Pancreas (tissue), 10 donors: ENCODE measurements at regions not wholly inside any gene's neighbourhood (a gene's known extent, or its start where the extent isn't known, plus 50 kb on each side); places are given as distances from the start of the nearest gene placed in this dataset.
A peak's percentile ranks its signal among the peaks of the same experiment; 100 is the strongest.

Source experiments
- ATAC-seq, 4 donors: fragments of 200-7000 bp; cut with Tn5 transposase; one replicate each; pipeline versions ENCODE4 v1.8.0 to v1.9.1; 2020; ENCODE audit warnings: mild to moderate bottlenecking in 4 of 4, moderate library complexity in 4 of 4
- DNase-seq, 6 donors: peaks; one replicate each; pipeline ENCODE4 v3.0.0-alpha.2; 2020
- FAIRE-seq: peaks from 2 replicates; lab custom pipeline; 2012; peaks lifted over from hg19 to GRCh38; lab: Jason Lieb, UNC
- H3K27ac ChIP-seq, 4 donors: fragments of 200-600 bp; sonication (generic); 1 replicate in 3 of 4; 2 replicates in 1 of 4; pipeline versions ENCODE4 v1.5.0 to v1.8.0; 2020
- H3K27me3 ChIP-seq, 4 donors: fragments of 200-600 bp; one replicate each; pipeline ENCODE4 v1.8.0; 2021
- H3K36me3 ChIP-seq, 3 donors: fragments of 200-600 bp; sonication (generic) in 1 of 3; one replicate each; pipeline versions ENCODE4 v1.5.0 to v1.8.0; 2020 to 2021
- H3K4me1 ChIP-seq, 3 donors: fragments of 200-600 bp; one replicate each; pipeline ENCODE4 v1.8.0; 2021
- H3K4me3 ChIP-seq, 4 donors: fragments of 200-600 bp; sonication (generic) in 2 of 4; one replicate each; pipeline versions ENCODE4 v1.5.0 to v1.8.0; 2020 to 2021
- H3K9me3 ChIP-seq, 4 donors: fragments of 200-600 bp; one replicate each; pipeline ENCODE4 v1.8.0; 2021
- WGBS, 2 donors: extraction: QIAGEN DNeasy Blood & Tissue Kit; methylation state at CpG; one replicate each; pipeline ENCODE4 v1.1.7; 2013; 5-methylcytosine and 5-hydroxymethylcytosine counted together
- intact Hi-C, 3 donors: fragments of 100-400 bp; cut with DNase I; formaldehyde crosslinking; loops; one replicate each; pipeline versions ENCODE4 v1.11.1 to v1.14.2; 2022
- TF ChIP-seq, protein P1 (sequence below), 4 donors: fragments of 200-600 bp; sonication (generic) in 3 of 4; IDR thresholded peaks; one replicate each; pipeline versions ENCODE4 v1.5.0 to v1.8.0; 2021; ENCODE audit warnings: antibody characterized with exemption in 4 of 4
- donor health status: healthy with polysubstance abuse.
- donor health status: DM: no; HTN: no; CAD: no; lungs with moderate emphysema.
- donor health status: DM: no; HTN: no; CAD: no.
- donor health status: control.
- donor health status: control.
- donor health status: Bipolar disorder and iron deficiency.
- donor health status: DM: yes; HTN: yes; CAD: no.
- donor health status: DM: no; HTN: no; CAD: no.
- donor health status: DM: no; HTN: no; CAD: no.
- donor health status: DM: yes; HTN: yes; CAD: no.

- no peaks in the 10 kb centered on the region for H3K36me3 ChIP-seq
- no peak for FAIRE-seq
- H3K4me3 ChIP-seq, result no peak overlapping the region
- no peaks in the 10 kb centered on the region for H3K9me3 ChIP-seq
- DNase-seq, result no peak
- peaks cover 0 to 4% (median 3%) of the 10 kb centered on the region in 3 donors for H3K4me1 ChIP-seq
- intact Hi-C loops, result no loop called here
- no peak overlapping the region for H3K27ac ChIP-seq
- no peak for ATAC-seq
- TF ChIP-seq, protein P1, sequence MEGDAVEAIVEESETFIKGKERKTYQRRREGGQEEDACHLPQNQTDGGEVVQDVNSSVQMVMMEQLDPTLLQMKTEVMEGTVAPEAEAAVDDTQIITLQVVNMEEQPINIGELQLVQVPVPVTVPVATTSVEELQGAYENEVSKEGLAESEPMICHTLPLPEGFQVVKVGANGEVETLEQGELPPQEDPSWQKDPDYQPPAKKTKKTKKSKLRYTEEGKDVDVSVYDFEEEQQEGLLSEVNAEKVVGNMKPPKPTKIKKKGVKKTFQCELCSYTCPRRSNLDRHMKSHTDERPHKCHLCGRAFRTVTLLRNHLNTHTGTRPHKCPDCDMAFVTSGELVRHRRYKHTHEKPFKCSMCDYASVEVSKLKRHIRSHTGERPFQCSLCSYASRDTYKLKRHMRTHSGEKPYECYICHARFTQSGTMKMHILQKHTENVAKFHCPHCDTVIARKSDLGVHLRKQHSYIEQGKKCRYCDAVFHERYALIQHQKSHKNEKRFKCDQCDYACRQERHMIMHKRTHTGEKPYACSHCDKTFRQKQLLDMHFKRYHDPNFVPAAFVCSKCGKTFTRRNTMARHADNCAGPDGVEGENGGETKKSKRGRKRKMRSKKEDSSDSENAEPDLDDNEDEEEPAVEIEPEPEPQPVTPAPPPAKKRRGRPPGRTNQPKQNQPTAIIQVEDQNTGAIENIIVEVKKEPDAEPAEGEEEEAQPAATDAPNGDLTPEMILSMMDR (IDR thresholded peaks at IDR 0.05), result no peak
- no peaks in the 10 kb centered on the region for H3K27me3 ChIP-seq
- WGBS, 2 donors, result 86 to 91% methylated on average over 6 of the region's 6 CpGs
Observed at GRCh38 chr2:236887531-236887930, 198.2 kb upstream of the COPS8 start.

DNA sequence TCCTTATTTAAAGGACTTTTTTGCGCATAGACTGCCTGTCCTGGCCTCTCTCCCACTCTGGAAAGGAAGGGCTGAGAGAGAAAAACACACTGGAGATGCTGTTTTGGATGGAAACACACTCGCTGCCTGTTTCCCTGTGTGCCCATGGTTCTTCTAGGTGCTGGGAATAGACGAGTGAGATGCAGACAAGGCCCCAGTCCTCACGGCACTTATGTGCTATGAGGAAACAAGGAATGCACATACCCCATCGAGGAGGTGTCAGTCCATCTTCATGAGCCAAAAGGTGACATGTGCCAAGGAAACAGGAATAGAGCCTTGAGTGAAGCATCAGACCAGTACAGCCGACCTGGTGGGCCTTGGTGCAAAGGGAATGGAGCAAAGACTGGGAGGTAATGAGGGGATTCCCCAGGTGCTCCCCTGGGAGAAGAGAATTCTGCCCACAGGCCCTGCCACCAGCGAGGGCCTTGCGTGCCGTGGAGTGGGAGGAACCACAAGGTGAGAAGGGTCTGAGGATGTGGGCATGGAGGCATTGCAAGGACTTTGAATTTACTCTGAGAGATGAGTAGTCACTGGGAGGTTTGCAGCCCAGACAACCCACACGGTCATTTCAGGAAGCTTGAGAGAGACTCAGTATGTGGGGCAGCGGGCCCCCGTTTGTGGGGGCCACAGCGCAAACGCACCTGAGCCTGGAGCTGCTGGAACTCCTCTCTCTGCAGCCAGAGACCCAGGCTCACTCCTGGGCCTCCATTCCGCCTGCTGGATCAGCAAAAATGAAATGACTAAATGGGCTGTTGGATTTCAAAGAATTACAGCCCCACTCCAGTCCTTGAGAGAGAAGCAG lies 197.5 kb upstream of the COPS8 start:
- ATAC-seq, result no peak
- TF ChIP-seq, protein P1 (IDR thresholded peaks at IDR 0.05), result no peak
- no peak for FAIRE-seq
- 90 to 93% methylated on average over 15 of the region's 15 CpGs for WGBS, 2 donors
- Histone ChIP-seq H3K4me1 (peaks cover 0 to 4% (median 3%) of the 10 kb centered on the region in 3 donors), H3K4me3 (no peak overlapping the region), H3K36me3 (no peaks in the 10 kb centered on the region), H3K27me3 (no peaks in the 10 kb centered on the region), H3K9me3 (no peaks in the 10 kb centered on the region), H3K27ac (peak overlapping the region in 2 of 4 donors; percentile 12 to 57)
- no peak for DNase-seq
- intact Hi-C loops, result no loop called here

GRCh38 chr2:236888794-236889780 lies 196.6 kb upstream of the COPS8 start:
- TF ChIP-seq, protein P1 (IDR thresholded peaks at IDR 0.05), result no peak
- Histone ChIP-seq H3K4me3 (no peak overlapping the region), H3K4me1 (peaks cover 0 to 4% (median 3%) of the 10 kb centered on the region in 3 donors), H3K27ac (peak overlapping the region in 2 of 4 donors; percentile 12 to 57), H3K36me3 (no peaks in the 10 kb centered on the region), H3K27me3 (no peaks in the 10 kb centered on the region), H3K9me3 (no peaks in the 10 kb centered on the region)
- WGBS, 2 donors, result 73 to 76% methylated on average over 24 of the region's 24 CpGs
- DNase-seq (peak in 1 of 6 donors; percentile 20), FAIRE-seq (no peak), ATAC-seq (peak in 3 of 4 donors; percentile 50 to 78 (median 68))
- intact Hi-C loops, result no loop called here

- FAIRE-seq (no peak), ATAC-seq (no peak), DNase-seq (no peak)
- no peaks in the 10 kb centered on the region for H3K9me3 ChIP-seq
- TF ChIP-seq, protein P1 (IDR thresholded peaks at IDR 0.05), result no peak
- H3K4me3 ChIP-seq, result no peak overlapping the region
- H3K4me1 ChIP-seq, result peaks cover 0 to 4% (median 3%) of the 10 kb centered on the region in 3 donors
- intact Hi-C loops, result no loop called here
- H3K27me3 ChIP-seq, result no peaks in the 10 kb centered on the region
- H3K36me3 ChIP-seq, result no peaks in the 10 kb centered on the region
- WGBS, 2 donors, result 94 to 97% methylated on average over 22 of the region's 22 CpGs
- H3K27ac ChIP-seq, result no peak overlapping the region
Observed at GRCh38 chr2:236889791-236890704, 195.6 kb upstream of the COPS8 start.
